Activated T-helper 2 cell treated with anti-CD3 and anti-CD28 coated beads, Interferon-gamma antibody, Interleukin-2, Interleukin-4, amounts not matched to agents 10 μg/mL and 5 μg/mL and 100 μg/mL, durations not matched to agents 14 hours and 24 hours and 36 hours (primary cell): ENCODE measurements at regions not wholly inside any gene's neighbourhood (a gene's known extent, or its start where the extent isn't known, plus 50 kb on each side); places are given as distances from the start of the nearest gene placed in this dataset.

Experiments used
- DNase-seq: peaks from one replicate; pipeline ENCODE4 v3.0.0; 2021; ENCODE audit warnings: low spot score
- H3K27ac Mint-ChIP-seq: one replicate; pipeline ENCODE4 v1.8.0; 2021; ENCODE audit warnings: mixed read lengths
- H3K27me3 Mint-ChIP-seq: one replicate; pipeline ENCODE4 v1.8.0; 2021; ENCODE audit warnings: low read depth, mixed read lengths
- H3K36me3 Mint-ChIP-seq: one replicate; pipeline ENCODE4 v1.8.0; 2021; ENCODE audit warnings: low read depth, mixed read lengths
- H3K4me1 Mint-ChIP-seq: one replicate; pipeline ENCODE4 v1.8.0; 2021; ENCODE audit warnings: low read depth, mixed read lengths
- H3K4me3 Mint-ChIP-seq: one replicate; pipeline ENCODE4 v1.8.0; 2021; ENCODE audit warnings: low read depth, mild to moderate bottlenecking, moderate library complexity, mixed read lengths
- H3K9me3 Mint-ChIP-seq: one replicate; pipeline ENCODE4 v1.8.0; 2021; ENCODE audit warnings: mixed read lengths
- intact Hi-C: fragments of 100-400 bp; cut with micrococcal nuclease; formaldehyde crosslinking; loops from one replicate; pipeline ENCODE4 v1.15.1; 2023

GRCh38 chr1:221117133-221117532 is 237.9 kb downstream of the HLX start:
- intact Hi-C loops: no loop called here
- no peaks in the 10 kb centered on the region for H3K27me3 Mint-ChIP-seq
- H3K36me3 Mint-ChIP-seq: no peaks in the 10 kb centered on the region
- no peak overlapping the region for H3K4me3 Mint-ChIP-seq
- DNase-seq: no peak
- no peak overlapping the region for H3K27ac Mint-ChIP-seq
- no peaks in the 10 kb centered on the region for H3K9me3 Mint-ChIP-seq
- peaks cover 2% of the 10 kb centered on the region for H3K4me1 Mint-ChIP-seq

- no peak overlapping the region for H3K27ac Mint-ChIP-seq
- H3K9me3 Mint-ChIP-seq: no peaks in the 10 kb centered on the region
- H3K27me3 Mint-ChIP-seq: no peaks in the 10 kb centered on the region
Measured at GRCh38 chr1:221117548-221117951, 238.3 kb downstream of the HLX start.

GRCh38 chr1:221118176-221118937 is 239.1 kb downstream of the HLX start:
- Mint-ChIP-seq H3K4me1 (peaks cover 2% of the 10 kb centered on the region), H3K27ac (no peak overlapping the region), H3K9me3 (no peaks in the 10 kb centered on the region), H3K27me3 (no peaks in the 10 kb centered on the region), H3K4me3 (no peak overlapping the region), H3K36me3 (no peaks in the 10 kb centered on the region)
- DNase-seq: no peak
- intact Hi-C loops: no loop called here

More at GRCh38 chr1:221117548-221117951, 238.3 kb downstream of the HLX start:
- intact Hi-C loops: no loop called here
- no peak for DNase-seq
- Mint-ChIP-seq H3K36me3 (no peaks in the 10 kb centered on the region), H3K4me3 (no peak overlapping the region), H3K4me1 (peaks cover 2% of the 10 kb centered on the region)

- intact Hi-C loops: no loop called here
- no peak overlapping the region for H3K27ac Mint-ChIP-seq
- H3K36me3 Mint-ChIP-seq: no peaks in the 10 kb centered on the region
- H3K4me1 Mint-ChIP-seq: peaks cover 2% of the 10 kb centered on the region
- no peaks in the 10 kb centered on the region for H3K9me3 Mint-ChIP-seq
- DNase-seq: no peak
- H3K27me3 Mint-ChIP-seq: no peaks in the 10 kb centered on the region
- H3K4me3 Mint-ChIP-seq: no peak overlapping the region
Measured at GRCh38 chr1:221118938-221119320, 239.7 kb downstream of the HLX start.

GRCh38 chr1:221122501-221122900 is 243.3 kb downstream of the HLX start:
- intact Hi-C loops: no loop called here
- peaks cover 4% of the 10 kb centered on the region for H3K9me3 Mint-ChIP-seq
- no peak for DNase-seq
- peaks cover 2% of the 10 kb centered on the region for H3K4me1 Mint-ChIP-seq
- no peak overlapping the region for H3K27ac Mint-ChIP-seq
- H3K4me3 Mint-ChIP-seq: no peak overlapping the region
- H3K36me3 Mint-ChIP-seq: no peaks in the 10 kb centered on the region
- no peaks in the 10 kb centered on the region for H3K27me3 Mint-ChIP-seq

GRCh38 chr1:221125976-221126375 is 246.7 kb downstream of the HLX start:
- H3K27ac Mint-ChIP-seq: no peak overlapping the region
- intact Hi-C loops: no loop called here
- no peaks in the 10 kb centered on the region for H3K27me3 Mint-ChIP-seq
- no peaks in the 10 kb centered on the region for H3K36me3 Mint-ChIP-seq
- DNase-seq: no peak
- H3K4me3 Mint-ChIP-seq: no peak overlapping the region
- peaks cover 9% of the 10 kb centered on the region for H3K9me3 Mint-ChIP-seq
- H3K4me1 Mint-ChIP-seq: no peaks in the 10 kb centered on the region

GRCh38 chr1:221137666-221138065 is 258.4 kb downstream of the HLX start:
- Mint-ChIP-seq H3K9me3 (peaks cover 11% of the 10 kb centered on the region), H3K4me3 (no peak overlapping the region), H3K27me3 (no peaks in the 10 kb centered on the region), H3K27ac (no peak overlapping the region), H3K36me3 (no peaks in the 10 kb centered on the region), H3K4me1 (no peaks in the 10 kb centered on the region)
- intact Hi-C loops: no loop called here
- DNase-seq: no peak

- no peaks in the 10 kb centered on the region for H3K4me1 Mint-ChIP-seq
- H3K27me3 Mint-ChIP-seq: no peaks in the 10 kb centered on the region
- DNase-seq: no peak
- H3K9me3 Mint-ChIP-seq: peaks cover 11% of the 10 kb centered on the region
- intact Hi-C loops: no loop called here
- H3K27ac Mint-ChIP-seq: no peak overlapping the region
- no peaks in the 10 kb centered on the region for H3K36me3 Mint-ChIP-seq
- no peak overlapping the region for H3K4me3 Mint-ChIP-seq
Measured at GRCh38 chr1:221138516-221138915, 259.3 kb downstream of the HLX start.

- Mint-ChIP-seq H3K27me3 (no peaks in the 10 kb centered on the region), H3K4me1 (no peaks in the 10 kb centered on the region), H3K4me3 (no peak overlapping the region), H3K27ac (no peak overlapping the region), H3K36me3 (no peaks in the 10 kb centered on the region), H3K9me3 (peaks cover 11% of the 10 kb centered on the region)
- DNase-seq: no peak
- intact Hi-C loops: no loop called here
Measured at GRCh38 chr1:221139991-221140390, 260.7 kb downstream of the HLX start.

- no peak for DNase-seq
- peaks cover 2% of the 10 kb centered on the region for H3K27me3 Mint-ChIP-seq
- no peaks in the 10 kb centered on the region for H3K36me3 Mint-ChIP-seq
- H3K4me3 Mint-ChIP-seq: no peak overlapping the region
- peaks cover 2% of the 10 kb centered on the region for H3K4me1 Mint-ChIP-seq
- intact Hi-C loops: no loop called here
- H3K27ac Mint-ChIP-seq: no peak overlapping the region
- H3K9me3 Mint-ChIP-seq: peaks cover 11% of the 10 kb centered on the region
Measured at GRCh38 chr1:221141096-221141495, 261.9 kb downstream of the HLX start.

- Mint-ChIP-seq H3K9me3 (peaks cover 11% of the 10 kb centered on the region), H3K27ac (no peak overlapping the region)
- intact Hi-C loops: no loop called here
Measured at GRCh38 chr1:221141606-221142285, 262.5 kb downstream of the HLX start.

GRCh38 chr1:221148660-221149059 is 269.4 kb downstream of the HLX start:
- Mint-ChIP-seq H3K36me3 (no peaks in the 10 kb centered on the region), H3K27ac (no peak overlapping the region), H3K4me3 (no peak overlapping the region), H3K27me3 (peaks cover 2% of the 10 kb centered on the region), H3K9me3 (no peaks in the 10 kb centered on the region), H3K4me1 (peaks cover 2% of the 10 kb centered on the region)
- no peak for DNase-seq
- intact Hi-C loops: no loop called here

More at GRCh38 chr1:221141606-221142285, 262.5 kb downstream of the HLX start:
- Mint-ChIP-seq H3K36me3 (no peaks in the 10 kb centered on the region), H3K4me3 (no peak overlapping the region), H3K4me1 (peaks cover 2% of the 10 kb centered on the region), H3K27me3 (peaks cover 2% of the 10 kb centered on the region)
- no peak for DNase-seq

GRCh38 chr1:221149111-221149510 is 269.9 kb downstream of the HLX start:
- H3K4me1 Mint-ChIP-seq: peaks cover 2% of the 10 kb centered on the region
- H3K9me3 Mint-ChIP-seq: no peaks in the 10 kb centered on the region
- peaks cover 2% of the 10 kb centered on the region for H3K27me3 Mint-ChIP-seq
- intact Hi-C loops: no loop called here
- no peak overlapping the region for H3K27ac Mint-ChIP-seq
- no peak for DNase-seq
- no peaks in the 10 kb centered on the region for H3K36me3 Mint-ChIP-seq
- no peak overlapping the region for H3K4me3 Mint-ChIP-seq
